HL-60 (cell line): ENCODE measurements at regions not wholly inside any gene's neighbourhood (a gene's known extent, or its start where the extent isn't known, plus 50 kb on each side); places are given as distances from the start of the nearest gene placed in this dataset.

Experiments
- DNase-seq, 2 experiments: peaks; one replicate each; pipeline ENCODE4 v3.0.0-alpha.2; 2010 to 2020; ENCODE audit warnings: low read depth in 1 of 2, low spot score in 1 of 2
- H3K27ac ChIP-seq: fragments of 250-450 bp; sonication (Bioruptor Pico); replicated peaks from 2 replicates; pipeline ENCODE4 v1.5.1; 2020; ENCODE audit warnings: mild to moderate bottlenecking, moderate library complexity
- H3K27me3 ChIP-seq: fragments of 250-450 bp; sonication (Bioruptor Pico); 2 replicates; pipeline ENCODE4 v1.5.1; 2021; ENCODE audit warnings: mild to moderate bottlenecking, moderate library complexity; ENCODE audit not compliant: insufficient read depth, poor library complexity, severe bottlenecking
- H3K4me3 ChIP-seq: replicated peaks from 2 replicates; pipeline ENCODE4 v1.5.1; 2011; ENCODE audit warnings: mild to moderate bottlenecking, control low read depth, low read length; ENCODE audit not compliant: insufficient read depth
- CTCF ChIP-seq: IDR thresholded peaks from one replicate; pipeline ENCODE4 v1.5.1; 2011; ENCODE audit warnings: low read length, control low read depth, inconsistent platforms; ENCODE audit not compliant: insufficient read depth
- GABPA ChIP-seq: IDR thresholded peaks from 2 replicates; pipeline ENCODE4 v1.6.1; 2012; ENCODE audit warnings: low read depth
- POLR2AphosphoS5 ChIP-seq: IDR thresholded peaks from 2 replicates; pipeline ENCODE4 v1.6.1; 2012; ENCODE audit warnings: low read depth
- REST ChIP-seq: IDR thresholded peaks from 2 replicates; pipeline ENCODE4 v1.6.1; 2012; ENCODE audit warnings: low read depth; ENCODE audit not compliant: insufficient replicate concordance
- SPI1 ChIP-seq: IDR thresholded peaks from 2 replicates; pipeline ENCODE4 v1.6.1; 2012; ENCODE audit warnings: low read depth, mild to moderate bottlenecking, borderline replicate concordance

- H3K27ac ChIP-seq = no peak overlapping the region
- DNase-seq = no peak
- no peak for TF ChIP-seq POLR2AphosphoS5
- no peak for TF ChIP-seq GABPA
- no peak for TF ChIP-seq CTCF
- TF ChIP-seq REST = no peak
- TF ChIP-seq SPI1 = no peak
- H3K4me3 ChIP-seq = no peak overlapping the region
- no peaks in the 10 kb centered on the region for H3K27me3 ChIP-seq
These were observed 256.4 kb upstream of the NETO1 start for GRCh38 chr18:73124175-73124574.

DNA sequence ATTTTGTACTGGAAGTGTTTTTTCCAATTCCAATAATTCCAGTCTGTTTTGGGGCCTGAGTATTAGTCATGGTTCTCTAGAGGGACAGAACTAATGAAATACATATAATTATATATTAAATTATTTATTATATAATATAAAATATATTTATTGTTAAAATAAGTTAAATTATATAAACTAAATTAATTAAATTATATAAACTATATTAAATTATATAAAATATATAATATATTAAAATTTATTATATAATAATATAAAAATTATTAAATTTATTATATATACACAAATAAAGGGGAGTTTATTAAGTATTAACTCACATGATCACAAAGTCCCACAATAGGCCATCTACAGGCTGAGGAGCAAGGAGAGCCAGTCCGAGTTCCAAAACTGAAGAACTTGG, 253.4 kb upstream of the NETO1 start:
- DNase-seq = no peak
- no peaks in the 10 kb centered on the region for H3K27me3 ChIP-seq
- no peak overlapping the region for H3K27ac ChIP-seq
- no peak overlapping the region for H3K4me3 ChIP-seq
- no peak for TF ChIP-seq POLR2AphosphoS5
- no peak for TF ChIP-seq SPI1
- TF ChIP-seq REST = no peak
- TF ChIP-seq CTCF = no peak
- TF ChIP-seq GABPA = no peak

DNA sequence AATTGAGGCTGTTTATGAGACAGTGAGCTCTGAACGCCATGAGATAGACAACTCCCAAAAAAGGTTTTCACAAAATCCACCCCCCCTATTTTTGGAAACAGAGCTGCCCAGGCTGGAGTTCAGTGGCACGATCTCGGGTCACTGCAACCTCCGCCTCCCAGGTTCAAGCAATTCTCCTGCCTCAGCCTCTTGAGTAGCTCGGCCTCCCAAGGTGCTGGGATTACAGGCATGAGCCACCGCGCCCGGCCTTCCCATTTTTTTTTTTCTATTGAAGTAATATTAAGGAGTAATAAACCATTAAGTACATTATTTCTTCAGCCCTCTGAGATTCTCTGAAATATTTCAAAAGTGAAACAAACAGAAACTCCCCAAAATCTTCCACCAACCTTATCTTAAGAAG, 252.8 kb upstream of the NETO1 start:
- no peaks in the 10 kb centered on the region for H3K27me3 ChIP-seq
- no peak for DNase-seq
- H3K4me3 ChIP-seq = no peak overlapping the region
- TF ChIP-seq CTCF (no peak), SPI1 (no peak), GABPA (no peak), POLR2AphosphoS5 (no peak), REST (no peak)
- no peak overlapping the region for H3K27ac ChIP-seq
